ENCODE measurements at regions not wholly inside any gene's neighbourhood (a gene's known extent, or its start where the extent isn't known, plus 50 kb on each side); places are given as distances from the start of the nearest gene placed in this dataset.

DNA sequence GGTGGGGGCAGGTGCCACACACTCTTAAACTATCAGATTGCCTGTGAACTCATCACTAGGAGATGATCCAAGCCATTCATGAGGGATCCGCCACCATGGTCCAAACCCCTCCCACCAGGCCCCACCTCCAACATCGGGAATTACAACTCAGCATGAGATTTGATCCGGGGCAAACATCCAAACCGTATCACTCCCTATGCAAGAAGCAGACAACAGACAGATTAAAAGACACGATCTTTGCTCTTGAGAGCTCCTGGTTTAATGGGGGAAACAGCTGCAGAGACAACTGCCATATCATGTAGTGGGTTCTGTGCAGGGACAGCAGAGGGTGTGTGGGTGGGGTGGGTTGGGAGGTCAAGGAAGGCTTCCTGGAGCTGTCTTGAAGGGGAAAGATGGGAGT, 123.6 kb downstream of the EMX2 start:
- Histone ChIP-seq H3K4me3 (ENCODE audit: low read length) (no peak overlapping the region), H3K9ac (ENCODE audit: low read length) (no peak overlapping the region), H3K4me1 (ENCODE audit: control insufficient read depth, insufficient read depth, low read length) (no peaks in the 10 kb centered on the region), H3K27ac (ENCODE audit: low read depth, low read length) (no peak overlapping the region), H3K27me3 (ENCODE audit: control insufficient read depth, insufficient read depth, low read length) (no peaks in the 10 kb centered on the region), H3K36me3 (ENCODE audit: control insufficient read depth, insufficient read depth, low read length) (no peaks in the 10 kb centered on the region)

GRCh38 chr10:117666965-117667364, 124.4 kb downstream of the EMX2 start:
- Histone ChIP-seq H3K4me1 (ENCODE audit: control insufficient read depth, insufficient read depth, low read length) (no peaks in the 10 kb centered on the region), H3K27ac (ENCODE audit: low read depth, low read length) (no peak overlapping the region), H3K36me3 (ENCODE audit: control insufficient read depth, insufficient read depth, low read length) (no peaks in the 10 kb centered on the region), H3K9ac (ENCODE audit: low read length) (no peak overlapping the region), H3K4me3 (ENCODE audit: low read length) (no peak overlapping the region), H3K27me3 (ENCODE audit: control insufficient read depth, insufficient read depth, low read length) (no peaks in the 10 kb centered on the region)

DNA sequence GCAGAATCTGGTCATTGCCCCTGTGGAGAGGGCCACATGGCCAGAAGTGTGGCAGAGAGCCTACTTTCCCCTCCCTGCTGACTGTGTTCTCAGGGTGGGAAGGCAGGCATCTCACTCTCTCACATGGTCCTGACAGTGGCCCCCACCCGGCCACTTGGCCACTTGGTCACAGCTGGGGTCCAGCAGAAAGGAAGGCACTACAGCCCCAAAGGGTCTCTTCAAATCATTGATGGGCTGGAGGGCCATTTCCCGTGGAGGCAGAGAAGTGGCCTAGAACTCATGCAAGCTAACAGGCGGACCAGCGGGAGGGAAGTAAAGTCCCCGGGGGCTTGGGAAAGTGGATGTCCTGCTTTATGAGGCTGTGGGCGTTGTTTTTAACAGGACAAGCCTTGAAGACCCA, 125.3 kb downstream of the EMX2 start:
- Histone ChIP-seq H3K27ac (ENCODE audit: low read depth, low read length) (no peak overlapping the region), H3K36me3 (ENCODE audit: control insufficient read depth, insufficient read depth, low read length) (no peaks in the 10 kb centered on the region), H3K4me1 (ENCODE audit: control insufficient read depth, insufficient read depth, low read length) (no peaks in the 10 kb centered on the region), H3K4me3 (ENCODE audit: low read length) (no peak overlapping the region), H3K9ac (ENCODE audit: low read length) (no peak overlapping the region), H3K27me3 (ENCODE audit: control insufficient read depth, insufficient read depth, low read length) (no peaks in the 10 kb centered on the region)

GRCh38 chr10:117668327-117669008, 125.9 kb downstream of the EMX2 start:
- Histone ChIP-seq H3K4me1 (ENCODE audit: control insufficient read depth, insufficient read depth, low read length) (no peaks in the 10 kb centered on the region), H3K9ac (ENCODE audit: low read length) (no peak overlapping the region), H3K27me3 (ENCODE audit: control insufficient read depth, insufficient read depth, low read length) (no peaks in the 10 kb centered on the region), H3K4me3 (ENCODE audit: low read length) (no peak overlapping the region), H3K36me3 (ENCODE audit: control insufficient read depth, insufficient read depth, low read length) (no peaks in the 10 kb centered on the region), H3K27ac (ENCODE audit: low read depth, low read length) (no peak overlapping the region)

DNA sequence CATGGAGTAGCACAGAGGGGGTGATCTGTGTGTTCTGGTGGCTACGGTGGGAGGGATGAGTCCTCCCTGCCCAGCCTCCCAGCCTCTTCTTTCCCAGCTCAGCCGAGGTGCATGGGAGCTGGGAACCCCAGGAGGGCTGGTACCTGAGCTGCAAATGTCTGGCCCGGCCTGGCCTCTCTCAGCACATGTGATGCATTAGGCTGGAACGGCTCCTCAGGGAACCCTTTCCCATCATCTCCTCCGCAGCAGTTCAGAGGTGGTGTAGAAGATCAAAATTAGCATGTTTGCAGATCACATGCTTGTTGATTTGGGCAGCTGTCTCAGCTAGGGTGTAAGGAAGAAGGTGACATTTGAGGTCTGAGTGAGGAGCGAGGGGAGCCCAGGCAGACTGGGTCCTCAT, 126.6 kb downstream of the EMX2 start:
- no peak overlapping the region for H3K4me3 ChIP-seq (ENCODE audit: low read length)
- H3K27ac ChIP-seq (ENCODE audit: low read depth, low read length) = no peak overlapping the region
- H3K9ac ChIP-seq (ENCODE audit: low read length) = no peak overlapping the region
- H3K27me3 ChIP-seq (ENCODE audit: control insufficient read depth, insufficient read depth, low read length) = no peaks in the 10 kb centered on the region
- H3K36me3 ChIP-seq (ENCODE audit: control insufficient read depth, insufficient read depth, low read length) = no peaks in the 10 kb centered on the region
- no peaks in the 10 kb centered on the region for H3K4me1 ChIP-seq (ENCODE audit: control insufficient read depth, insufficient read depth, low read length)

GRCh38 chr10:117670116-117670904, 127.8 kb downstream of the EMX2 start:
- Histone ChIP-seq H3K9ac (ENCODE audit: low read length) (no peak overlapping the region), H3K27me3 (ENCODE audit: control insufficient read depth, insufficient read depth, low read length) (no peaks in the 10 kb centered on the region), H3K36me3 (ENCODE audit: control insufficient read depth, insufficient read depth, low read length) (no peaks in the 10 kb centered on the region), H3K27ac (ENCODE audit: low read depth, low read length) (no peak overlapping the region), H3K4me1 (ENCODE audit: control insufficient read depth, insufficient read depth, low read length) (no peaks in the 10 kb centered on the region), H3K4me3 (ENCODE audit: low read length) (no peak overlapping the region)

DNA sequence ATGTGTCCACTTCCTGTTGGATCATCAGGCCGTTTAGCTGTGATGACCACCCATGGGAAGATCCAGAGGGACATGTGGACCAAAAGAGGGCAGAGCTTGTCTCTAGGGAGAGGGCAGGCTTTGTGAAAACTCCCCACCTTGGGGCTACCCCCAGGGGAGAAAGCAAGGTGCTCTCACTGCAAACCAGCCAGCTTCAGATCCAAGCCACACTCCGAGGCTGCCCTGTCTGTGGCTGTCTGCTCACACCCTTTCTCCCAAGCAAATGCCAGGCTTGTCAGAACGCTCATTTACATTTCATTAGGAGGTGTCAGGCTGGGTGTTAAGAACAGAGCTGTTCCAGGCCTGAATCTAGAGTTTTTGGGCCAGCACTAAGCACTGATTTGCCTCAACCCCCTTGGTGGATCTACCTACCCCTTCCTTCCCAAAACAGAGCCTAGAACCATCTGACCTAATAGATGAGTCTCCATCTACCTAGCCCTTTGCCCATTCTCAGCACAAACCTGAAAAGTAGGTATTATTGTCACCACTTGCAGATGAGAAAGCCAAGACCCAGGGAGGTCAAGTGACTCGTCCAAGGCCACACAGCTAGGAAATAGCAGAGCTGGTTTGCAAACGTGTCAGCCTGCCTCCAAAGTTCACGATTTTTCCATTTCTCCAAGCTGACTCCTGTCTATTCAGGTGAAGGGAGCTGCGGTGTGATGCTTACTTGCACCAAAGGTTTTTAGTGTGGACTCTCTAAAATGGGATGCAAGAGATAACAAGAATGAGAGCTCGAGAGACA, 130.9 kb downstream of the EMX2 start:
- no peaks in the 10 kb centered on the region for H3K27me3 ChIP-seq (ENCODE audit: control insufficient read depth, insufficient read depth, low read length)
- H3K4me1 ChIP-seq (ENCODE audit: control insufficient read depth, insufficient read depth, low read length) = no peaks in the 10 kb centered on the region
- H3K9ac ChIP-seq (ENCODE audit: low read length) = no peak overlapping the region
- H3K27ac ChIP-seq (ENCODE audit: low read depth, low read length) = no peak overlapping the region
- no peaks in the 10 kb centered on the region for H3K36me3 ChIP-seq (ENCODE audit: control insufficient read depth, insufficient read depth, low read length)
- no peak overlapping the region for H3K4me3 ChIP-seq (ENCODE audit: low read length)

DNA sequence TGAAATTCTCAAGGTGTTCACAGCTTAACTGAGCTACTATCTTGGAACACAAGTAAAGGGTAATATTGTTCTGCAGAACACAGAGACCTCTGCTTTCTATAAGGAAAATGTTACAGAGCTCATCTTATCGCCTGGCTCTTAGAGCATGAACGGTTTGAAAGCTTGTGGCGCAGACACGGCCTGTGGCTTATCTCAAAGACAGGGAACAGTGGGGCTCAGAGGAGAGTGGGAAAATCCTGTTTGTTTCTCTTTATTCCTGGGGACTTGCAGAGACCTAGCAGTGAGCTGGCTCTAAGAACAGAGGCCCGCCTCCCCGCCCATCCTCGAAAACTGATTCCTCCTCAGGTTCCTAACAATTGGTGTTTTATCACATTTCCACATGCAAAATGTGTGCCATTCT, 131.7 kb downstream of the EMX2 start:
- Histone ChIP-seq H3K4me3 (ENCODE audit: low read length) (no peak overlapping the region), H3K27ac (ENCODE audit: low read depth, low read length) (no peak overlapping the region), H3K36me3 (ENCODE audit: control insufficient read depth, insufficient read depth, low read length) (no peaks in the 10 kb centered on the region), H3K4me1 (ENCODE audit: control insufficient read depth, insufficient read depth, low read length) (no peaks in the 10 kb centered on the region), H3K9ac (ENCODE audit: low read length) (no peak overlapping the region), H3K27me3 (ENCODE audit: control insufficient read depth, insufficient read depth, low read length) (no peaks in the 10 kb centered on the region)

DNA sequence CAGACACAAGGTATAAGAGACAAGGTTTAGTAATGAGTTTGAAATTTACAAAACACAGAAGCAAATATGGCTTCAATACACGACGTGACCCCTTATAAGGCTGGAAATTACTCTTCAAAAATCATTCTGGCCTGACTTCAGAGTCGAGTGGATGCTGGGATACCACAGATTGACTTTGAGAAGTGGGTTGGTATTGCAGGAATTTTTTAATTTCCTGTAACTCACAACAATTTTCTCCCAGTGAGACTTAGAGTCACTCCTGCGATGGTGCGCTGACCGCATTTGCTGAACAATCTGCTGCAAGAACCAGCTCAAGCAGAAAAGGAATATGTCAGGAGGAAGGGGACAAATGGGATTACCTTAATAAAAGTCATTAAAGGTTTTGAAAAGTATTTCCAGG, 132.1 kb downstream of the EMX2 start:
- H3K27ac ChIP-seq (ENCODE audit: low read depth, low read length) = no peak overlapping the region
- H3K9ac ChIP-seq (ENCODE audit: low read length) = no peak overlapping the region
- no peaks in the 10 kb centered on the region for H3K27me3 ChIP-seq (ENCODE audit: control insufficient read depth, insufficient read depth, low read length)
- no peak overlapping the region for H3K4me3 ChIP-seq (ENCODE audit: low read length)
- H3K4me1 ChIP-seq (ENCODE audit: control insufficient read depth, insufficient read depth, low read length) = no peaks in the 10 kb centered on the region
- no peaks in the 10 kb centered on the region for H3K36me3 ChIP-seq (ENCODE audit: control insufficient read depth, insufficient read depth, low read length)

DNA sequence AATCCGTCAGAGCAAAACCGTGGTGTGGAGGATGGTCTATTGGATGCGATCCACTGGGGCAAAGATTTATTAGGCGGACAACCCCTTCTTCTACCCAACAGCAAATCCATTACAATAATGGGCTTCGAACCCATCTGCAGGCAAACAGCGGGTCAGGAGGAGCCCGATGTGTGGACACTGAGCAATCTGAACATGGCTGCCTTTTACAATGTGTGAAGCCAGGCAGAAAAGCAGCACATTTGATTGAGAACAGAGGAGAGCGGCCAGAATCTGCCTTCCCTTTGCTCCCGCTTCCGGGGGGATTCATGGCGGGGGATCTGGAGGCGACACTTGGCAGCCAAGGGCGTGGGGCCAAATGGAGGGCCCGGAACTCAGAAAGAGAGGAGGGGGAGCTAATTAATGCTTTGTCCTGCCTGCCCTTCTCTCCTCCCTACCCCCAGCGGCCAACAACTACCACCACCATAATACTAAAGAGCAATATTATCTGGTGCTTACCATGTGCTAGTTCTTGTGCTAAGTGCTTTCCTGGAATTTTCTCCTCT, 133.0 kb downstream of the EMX2 start:
- H3K36me3 ChIP-seq (ENCODE audit: control insufficient read depth, insufficient read depth, low read length) = no peaks in the 10 kb centered on the region
- no peaks in the 10 kb centered on the region for H3K27me3 ChIP-seq (ENCODE audit: control insufficient read depth, insufficient read depth, low read length)
- no peak overlapping the region for H3K4me3 ChIP-seq (ENCODE audit: low read length)
- no peaks in the 10 kb centered on the region for H3K4me1 ChIP-seq (ENCODE audit: control insufficient read depth, insufficient read depth, low read length)
- H3K9ac ChIP-seq (ENCODE audit: low read length) = no peak overlapping the region
- H3K27ac ChIP-seq (ENCODE audit: low read depth, low read length) = no peak overlapping the region

DNA sequence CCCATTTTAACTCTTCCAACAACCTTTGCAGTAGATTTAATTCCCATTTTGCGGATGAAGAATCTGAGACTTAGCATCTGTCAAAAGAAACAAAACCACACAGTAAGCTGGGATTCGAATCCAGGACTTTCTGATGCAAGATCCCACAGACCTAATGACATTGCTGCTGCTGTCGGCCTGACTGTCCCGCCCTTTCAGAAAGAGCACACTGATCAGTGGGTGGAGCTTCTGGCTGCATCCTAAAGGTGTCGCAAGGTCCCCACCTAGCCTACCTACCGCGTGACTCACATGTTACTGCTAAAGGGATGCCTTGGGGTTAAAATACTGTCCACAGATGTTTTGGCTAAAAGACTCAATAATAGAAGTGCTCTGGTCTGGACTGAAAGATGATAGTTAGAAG, 134.7 kb downstream of the EMX2 start:
- Histone ChIP-seq H3K27ac (ENCODE audit: low read depth, low read length) (no peak overlapping the region), H3K9ac (ENCODE audit: low read length) (no peak overlapping the region), H3K27me3 (ENCODE audit: control insufficient read depth, insufficient read depth, low read length) (no peaks in the 10 kb centered on the region)

DNA sequence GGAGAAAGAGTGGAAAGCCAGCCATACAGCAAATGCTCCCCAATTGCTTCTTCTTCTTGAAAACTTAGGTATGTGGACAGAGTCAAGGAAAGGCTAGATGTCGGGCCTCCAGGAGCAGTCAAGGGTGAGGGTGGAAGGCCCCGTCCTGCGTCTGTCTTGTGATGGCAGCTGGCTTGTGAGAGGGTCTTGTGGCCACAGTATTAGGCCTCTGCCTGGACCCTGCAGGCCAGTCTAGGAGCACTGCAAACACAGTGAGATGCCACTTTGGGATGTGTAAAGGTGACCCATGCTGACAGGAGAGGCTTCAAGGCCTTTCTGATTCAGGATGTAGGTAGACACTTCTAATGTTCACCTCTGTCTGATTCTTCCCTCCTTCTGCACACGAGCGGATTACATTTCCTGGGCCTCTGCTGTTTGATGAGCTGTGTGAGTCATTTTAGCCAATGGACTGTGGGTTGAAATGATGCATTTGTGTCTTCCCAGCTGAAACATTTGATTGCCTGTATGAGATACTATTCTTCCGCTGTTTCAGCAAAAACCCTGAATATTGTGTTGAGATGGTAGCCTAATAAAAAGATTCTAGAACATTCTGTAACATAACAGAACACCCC, 135.4 kb downstream of the EMX2 start:
- Histone ChIP-seq H3K36me3 (ENCODE audit: control insufficient read depth, insufficient read depth, low read length) (no peaks in the 10 kb centered on the region), H3K4me1 (ENCODE audit: control insufficient read depth, insufficient read depth, low read length) (no peaks in the 10 kb centered on the region), H3K27me3 (ENCODE audit: control insufficient read depth, insufficient read depth, low read length) (no peaks in the 10 kb centered on the region), H3K9ac (ENCODE audit: low read length) (no peak overlapping the region), H3K4me3 (ENCODE audit: low read length) (no peak overlapping the region), H3K27ac (ENCODE audit: low read depth, low read length) (no peak overlapping the region)

More for the DNA sequence above, 134.7 kb downstream of the EMX2 start:
- Histone ChIP-seq H3K4me3 (ENCODE audit: low read length) (no peak overlapping the region), H3K4me1 (ENCODE audit: control insufficient read depth, insufficient read depth, low read length) (no peaks in the 10 kb centered on the region), H3K36me3 (ENCODE audit: control insufficient read depth, insufficient read depth, low read length) (no peaks in the 10 kb centered on the region)
